MV-4-11 (cell line): ENCODE measurements at regions not wholly inside any gene's neighbourhood (a gene's known extent, or its start where the extent isn't known, plus 50 kb on each side); places are given as distances from the start of the nearest gene placed in this dataset.
A peak's percentile ranks its signal among the peaks of the same experiment; 100 is the strongest.

ENCODE experiments used
- DNase-seq: peaks from one replicate; lab custom pipeline; 2025; lab: John Stamatoyannopoulos, UW

GRCh38 chr18:44502221-44502620, 178.5 kb upstream of the SETBP1 start:
- DNase-seq: no peak

- peak; percentile 73 for DNase-seq
Observed at GRCh38 chr18:44502790-44503189, 177.9 kb upstream of the SETBP1 start.

GRCh38 chr18:44503854-44504253, 176.8 kb upstream of the SETBP1 start:
- DNase-seq: no peak

GRCh38 chr18:44507729-44508325, 172.9 kb upstream of the SETBP1 start:
- DNase-seq: peak; percentile 100

- peak; percentile 60 for DNase-seq
Observed at GRCh38 chr18:44508474-44508873, 172.2 kb upstream of the SETBP1 start.

- DNase-seq: no peak
Observed at GRCh38 chr18:44509048-44509447, 171.6 kb upstream of the SETBP1 start.

- DNase-seq: no peak
Observed at GRCh38 chr18:44510390-44510789, 170.3 kb upstream of the SETBP1 start.

GRCh38 chr18:44513233-44513632, 167.5 kb upstream of the SETBP1 start:
- no peak for DNase-seq

GRCh38 chr18:44514106-44514505, 166.6 kb upstream of the SETBP1 start:
- DNase-seq: no peak

GRCh38 chr18:44514766-44515165, 165.9 kb upstream of the SETBP1 start:
- DNase-seq: no peak

- DNase-seq: no peak
Observed at GRCh38 chr18:44516450-44516849, 164.2 kb upstream of the SETBP1 start.

GRCh38 chr18:44517136-44517535, 163.6 kb upstream of the SETBP1 start:
- DNase-seq: no peak

GRCh38 chr18:44518091-44518615, 162.5 kb upstream of the SETBP1 start:
- no peak for DNase-seq

- DNase-seq: no peak
Observed at GRCh38 chr18:44518666-44519065, 162.0 kb upstream of the SETBP1 start.

GRCh38 chr18:44520981-44521667, 159.6 kb upstream of the SETBP1 start:
- DNase-seq: no peak

- no peak for DNase-seq
Observed at GRCh38 chr18:44521668-44522022, 159.0 kb upstream of the SETBP1 start.

GRCh38 chr18:44526705-44527415, 153.8 kb upstream of the SETBP1 start:
- no peak for DNase-seq

GRCh38 chr18:44533071-44533470, 147.6 kb upstream of the SETBP1 start:
- DNase-seq: no peak

- DNase-seq: no peak
Observed at GRCh38 chr18:44536046-44536445, 144.6 kb upstream of the SETBP1 start.

GRCh38 chr18:44536619-44537018, 144.1 kb upstream of the SETBP1 start:
- DNase-seq: no peak

GRCh38 chr18:44537526-44537925, 143.2 kb upstream of the SETBP1 start:
- no peak for DNase-seq

- no peak for DNase-seq
Observed at GRCh38 chr18:44539926-44540325, 140.8 kb upstream of the SETBP1 start.

GRCh38 chr18:44541159-44541558, 139.5 kb upstream of the SETBP1 start:
- DNase-seq: no peak
